ENCODE measurements at regions not wholly inside any gene's neighbourhood (a gene's known extent, or its start where the extent isn't known, plus 50 kb on each side); places are given as distances from the start of the nearest gene placed in this dataset.
A peak's percentile ranks its signal among the peaks of the same experiment; 100 is the strongest.

GRCh38 chr14:80378084-80378690, 166.9 kb upstream of the DIO2 start:
- intact Hi-C loops (cut with DNase I), result no loop called here
- no peak for ATAC-seq

GRCh38 chr14:80364816-80365215, 153.5 kb upstream of the DIO2 start:
- Histone ChIP-seq H3K4me1 (no peaks in the 10 kb centered on the region), H3K27ac (no peak overlapping the region), H3K9me3 (peaks cover 8% of the 10 kb centered on the region), H3K4me3 (no peak overlapping the region), H3K27me3 (ENCODE audit: insufficient read depth in 3 of 3, low read length in 2 of 3) (no peaks in the 10 kb centered on the region), H3K36me3 (ENCODE audit: insufficient read depth in 1 of 2, low read depth in 1 of 2) (no peaks in the 10 kb centered on the region)
- ATAC-seq, result no peak
- no peak for TF ChIP-seq CTCF (IDR thresholded peaks at IDR 0.05)
- no peak for DNase-seq
- 84 to 91% (median 88%) methylated on average over 2 of the region's 2 CpGs for WGBS, 3 donors
- intact Hi-C loops (cut with DNase I), result no loop called here

More at GRCh38 chr14:80378084-80378690, 166.9 kb upstream of the DIO2 start:
- no peaks in the 10 kb centered on the region for H3K36me3 ChIP-seq (ENCODE audit: insufficient read depth in 1 of 2, low read depth in 1 of 2)
- DNase-seq, result no peak
- no peak for TF ChIP-seq CTCF (IDR thresholded peaks at IDR 0.05)
- H3K9me3 ChIP-seq, result no peaks in the 10 kb centered on the region
- H3K27me3 ChIP-seq (ENCODE audit: insufficient read depth in 3 of 3, low read length in 2 of 3), result no peaks in the 10 kb centered on the region
- H3K4me1 ChIP-seq, result no peaks in the 10 kb centered on the region
- WGBS, 3 donors, result 76 to 88% (median 79%) methylated on average over 9 of the region's 9 CpGs
- H3K27ac ChIP-seq, result no peak overlapping the region
- no peak overlapping the region for H3K4me3 ChIP-seq

GRCh38 chr14:80364274-80364673, 153.0 kb upstream of the DIO2 start:
- Histone ChIP-seq H3K36me3 (ENCODE audit: insufficient read depth in 1 of 2, low read depth in 1 of 2) (no peaks in the 10 kb centered on the region), H3K9me3 (peaks cover 8% of the 10 kb centered on the region), H3K27ac (no peak overlapping the region), H3K27me3 (ENCODE audit: insufficient read depth in 3 of 3, low read length in 2 of 3) (no peaks in the 10 kb centered on the region), H3K4me3 (no peak overlapping the region), H3K4me1 (no peaks in the 10 kb centered on the region)
- no peak for DNase-seq
- intact Hi-C loops (cut with DNase I), result no loop called here
- 27 to 58% (median 46%) methylated on average over 1 of the region's 1 CpG for WGBS, 3 donors
- no peak for TF ChIP-seq CTCF (IDR thresholded peaks at IDR 0.05)
- no peak for ATAC-seq

- H3K4me3 ChIP-seq, result no peak overlapping the region
- no peak for DNase-seq
- no peaks in the 10 kb centered on the region for H3K36me3 ChIP-seq (ENCODE audit: insufficient read depth in 1 of 2, low read depth in 1 of 2)
- no peak overlapping the region for H3K27ac ChIP-seq
- TF ChIP-seq CTCF (IDR thresholded peaks at IDR 0.05), result no peak
- peaks cover 4% of the 10 kb centered on the region for H3K9me3 ChIP-seq
- no peaks in the 10 kb centered on the region for H3K4me1 ChIP-seq
- 71 to 90% (median 86%) methylated on average over 5 of the region's 5 CpGs for WGBS, 3 donors
- intact Hi-C loops (cut with DNase I), result no loop called here
- ATAC-seq, result peak in 1 of 4 donors; percentile 46
- no peaks in the 10 kb centered on the region for H3K27me3 ChIP-seq (ENCODE audit: insufficient read depth in 3 of 3, low read length in 2 of 3)
Observed at GRCh38 chr14:80358112-80358511, 146.8 kb upstream of the DIO2 start.

GRCh38 chr14:80356413-80356812, 145.1 kb upstream of the DIO2 start:
- no peak for TF ChIP-seq CTCF (IDR thresholded peaks at IDR 0.05)
- no peak overlapping the region for H3K4me3 ChIP-seq
- no peaks in the 10 kb centered on the region for H3K27me3 ChIP-seq (ENCODE audit: insufficient read depth in 3 of 3, low read length in 2 of 3)
- H3K9me3 ChIP-seq, result no peaks in the 10 kb centered on the region
- H3K4me1 ChIP-seq, result no peaks in the 10 kb centered on the region
- intact Hi-C loops (cut with DNase I), result no loop called here
- H3K27ac ChIP-seq, result no peak overlapping the region
- DNase-seq (no peak), ATAC-seq (no peak)
- H3K36me3 ChIP-seq (ENCODE audit: insufficient read depth in 1 of 2, low read depth in 1 of 2), result no peaks in the 10 kb centered on the region
- WGBS, 3 donors, result 84 to 96% (median 89%) methylated on average over 2 of the region's 2 CpGs
